HEK293T (cell line): ENCODE measurements at regions not wholly inside any gene's neighbourhood (a gene's known extent, or its start where the extent isn't known, plus 50 kb on each side); places are given as distances from the start of the nearest gene placed in this dataset.

Experiments used
- ARNT ChIP-seq: fragments of 450-650 bp; IDR thresholded peaks from 2 replicates; pipeline ENCODE4 v1.6.1; 2017; ENCODE audit warnings: mild to moderate bottlenecking
- CTBP1 ChIP-seq: fragments of 450-650 bp; IDR thresholded peaks from 2 replicates; pipeline ENCODE4 v1.6.1; 2016; ENCODE audit warnings: borderline replicate concordance
- ELF4 ChIP-seq: fragments of 450-650 bp; IDR thresholded peaks from 2 replicates; pipeline ENCODE4 v1.6.1; 2017; ENCODE audit warnings: antibody characterized with exemption
- FOXM1 ChIP-seq: fragments of 450-650 bp; IDR thresholded peaks from 2 replicates; pipeline ENCODE4 v1.6.1; 2017; ENCODE audit warnings: mild to moderate bottlenecking, borderline replicate concordance
- HDGF ChIP-seq: fragments of 450-650 bp; IDR thresholded peaks from 2 replicates; pipeline ENCODE4 v1.6.1; 2017; ENCODE audit warnings: antibody characterized with exemption, borderline replicate concordance
- NFRKB ChIP-seq: fragments of 450-650 bp; IDR thresholded peaks from 2 replicates; pipeline ENCODE4 v1.6.1; 2016; ENCODE audit warnings: mild to moderate bottlenecking, moderate library complexity
- SP1 ChIP-seq: fragments of 450-650 bp; IDR thresholded peaks from 2 replicates; pipeline ENCODE4 v1.6.1; 2017
- SUZ12 ChIP-seq: fragments of 450-650 bp; IDR thresholded peaks from 2 replicates; pipeline ENCODE4 v1.6.1; 2016; ENCODE audit warnings: mild to moderate bottlenecking

DNA sequence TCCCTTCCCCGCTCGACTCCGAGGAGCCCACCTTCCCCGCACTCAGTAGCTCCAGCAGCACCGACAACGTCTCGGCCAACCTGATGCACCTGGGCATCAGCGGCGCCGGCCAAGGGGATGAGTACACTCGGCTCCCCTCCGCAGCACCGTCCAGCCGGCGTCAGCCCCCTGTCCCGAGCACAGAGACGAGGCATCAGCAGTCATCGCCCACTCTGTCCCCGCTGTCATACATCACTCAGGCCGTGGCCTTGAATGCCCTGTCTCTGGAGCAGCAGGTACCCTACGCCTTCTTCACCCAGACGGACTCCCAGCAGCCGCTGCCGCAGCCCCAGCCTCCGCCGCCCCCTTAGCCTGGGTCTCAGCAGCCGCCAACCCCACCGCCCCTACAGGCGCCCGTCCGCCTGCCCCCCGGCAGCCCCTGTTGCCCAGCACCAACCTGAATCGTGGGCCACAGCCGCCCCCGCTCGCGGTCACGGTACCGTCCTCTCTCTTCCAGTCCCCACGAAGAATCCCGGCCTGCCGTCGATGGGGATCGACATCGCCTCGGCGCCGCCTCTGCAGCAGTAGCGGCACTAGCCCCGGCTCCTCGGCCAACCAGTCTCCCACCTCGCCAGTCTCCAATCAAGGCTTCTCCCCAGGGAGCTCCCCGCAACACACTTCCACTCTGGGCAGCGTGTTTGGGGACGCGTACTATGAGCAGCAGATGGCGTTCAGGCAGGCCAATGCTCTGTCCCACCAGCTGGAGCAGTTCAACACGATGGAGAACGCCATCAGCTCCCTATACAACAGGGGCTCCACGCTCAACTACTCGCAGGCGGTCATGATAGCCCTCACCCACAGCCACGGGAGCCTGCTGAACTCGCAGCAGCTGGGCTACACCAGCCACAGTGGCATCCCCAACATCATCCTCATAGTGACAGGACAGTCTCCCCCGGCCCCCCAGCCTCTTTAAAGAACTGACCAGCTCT, 1195.9 kb upstream of the CHAC2 start:
- TF ChIP-seq SP1, result no peak
- TF ChIP-seq NFRKB, result no peak
- TF ChIP-seq ELF4, result no peak
- no peak for TF ChIP-seq HDGF
- no peak for TF ChIP-seq ARNT
- no peak for TF ChIP-seq SUZ12
- no peak for TF ChIP-seq FOXM1
- no peak for TF ChIP-seq CTBP1
